SH-SY5Y (cell line): ENCODE measurements at regions not wholly inside any gene's neighbourhood (a gene's known extent, or its start where the extent isn't known, plus 50 kb on each side); places are given as distances from the start of the nearest gene placed in this dataset.

Experiments
- GATA2 ChIP-seq: IDR thresholded peaks from 2 replicates; pipeline ENCODE4 v1.6.1; 2011; ENCODE audit warnings: mild to moderate bottlenecking, low read depth, low read length
- GATA3 ChIP-seq: IDR thresholded peaks from 2 replicates; pipeline ENCODE4 v1.6.1; 2011; ENCODE audit warnings: low read depth, mild to moderate bottlenecking, low read length, moderate library complexity

DNA sequence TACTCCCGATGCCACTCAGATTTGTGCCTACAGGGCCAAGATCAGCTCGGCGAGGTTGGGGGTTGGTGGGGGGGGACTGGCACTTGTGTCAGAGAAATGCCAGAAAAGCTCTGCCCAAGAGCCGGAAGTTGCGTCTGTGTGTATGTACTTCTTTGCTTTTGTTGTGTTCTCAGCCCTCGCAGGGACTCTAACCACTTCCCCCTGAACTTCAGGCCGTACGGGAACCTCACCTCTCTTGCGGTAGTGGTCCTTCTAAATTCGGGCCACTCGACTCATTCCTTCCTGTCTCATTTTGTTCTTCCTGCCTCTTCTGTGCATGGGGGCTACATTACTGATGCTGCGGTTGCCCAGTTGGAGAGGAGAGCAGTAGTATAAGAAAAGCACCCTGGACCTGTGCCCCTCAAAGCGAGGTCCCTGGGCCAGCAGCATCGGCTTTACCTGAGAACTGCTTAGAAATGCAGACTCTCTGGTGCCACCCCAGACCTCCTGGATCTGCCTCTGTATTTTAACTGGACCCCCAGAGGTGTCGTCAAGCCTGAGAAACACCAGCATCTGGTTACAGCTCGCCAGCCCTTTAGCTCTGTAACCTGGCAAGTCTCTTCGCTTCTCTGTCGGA lies 146.3 kb upstream of the RPS6KA3 start:
- TF ChIP-seq GATA2 (no peak), GATA3 (no peak)
